ENCODE measurements at regions not wholly inside any gene's neighbourhood (a gene's known extent, or its start where the extent isn't known, plus 50 kb on each side); places are given as distances from the start of the nearest gene placed in this dataset.

GRCh38 chr12:75744607-75745256, 233.3 kb upstream of the KRR1 start:
- H3K56ac ChIP-seq (ENCODE audit: extremely low read depth, insufficient read depth, low read length): 0 out of 2 replicates have a peak overlapping the region, but pooled peaks have one; percentile 25
- no peaks in the 10 kb centered on the region for H3K9me3 ChIP-seq (ENCODE audit: control insufficient read depth, insufficient read depth, low read length)
- peaks cover 12% of the 10 kb centered on the region for H3K4me1 ChIP-seq (ENCODE audit: control insufficient read depth, insufficient read depth, low read length)
- peak overlapping the region; percentile 93 for H2BK120ac ChIP-seq (ENCODE audit: low read depth, low read length)
- no peak overlapping the region for H3K9ac ChIP-seq (ENCODE audit: low read depth, low read length)
- no peaks in the 10 kb centered on the region for H4K20me1 ChIP-seq (ENCODE audit: insufficient read depth, low read length)
- BruUV-seq (replicated peaks): no TSS peak
- no peaks in the 10 kb centered on the region; a peak in 1 of 4 replicates for H3K79me1 ChIP-seq (ENCODE audit: low read depth in 1 of 2, low read length in 2 of 2)
- ChIA-PET POLR2A (ENCODE audit: unreplicated experiment) (interaction anchor here (0.7 kb wide), 1 partner anchor 280 kb away, joined by 4 read pairs; no protein-coding TSS in a partner anchor), CTCF (interaction anchor here (0.6 to 1.0 kb wide), 4 partner anchors 19 to 287 kb away, joined by 3 to 4 read pairs (median 3); partner anchors contain the start of gene PHLDA1)
- peak overlapping the region; percentile 87 for H2BK15ac ChIP-seq (ENCODE audit: low read depth, low read length)
- peak overlapping the region; percentile 96 for H2BK20ac ChIP-seq (ENCODE audit: low read depth, low read length)
- intact Hi-C loops (cut with micrococcal nuclease): no loop called here
- no CpG with 5 or more reads among the region's 1 CpG for WGBS, 2 experiments (ENCODE audit: extremely low coverage in 2 of 2, insufficient read length in 1 of 2)
- no peak overlapping the region for H3K27ac ChIP-seq (ENCODE audit: insufficient read depth, low read length)
- DNase-seq (no peak), ATAC-seq (ENCODE audit: low read depth) (no peak)
- peak overlapping the region; percentile 62; the same call in 1 of the 2 replicates for H3K23ac ChIP-seq (ENCODE audit: low read depth, low read length)
- H4K5ac ChIP-seq (ENCODE audit: low read depth, low read length): peak overlapping the region; percentile 44
- no peaks in the 10 kb centered on the region for H3K36me3 ChIP-seq (ENCODE audit: control insufficient read depth, insufficient read depth, low read length)
- H2AFZ ChIP-seq (replicated peaks; ENCODE audit: low read length, poor library complexity): no peak overlapping the region
- peak overlapping the region; percentile 93 for H3K18ac ChIP-seq (ENCODE audit: low read depth, low read length)
- H3K4ac ChIP-seq (ENCODE audit: low read depth, low read length): peak overlapping the region; percentile 77; the same call in 1 of the 2 replicates
- H3K9me1 ChIP-seq (ENCODE audit: insufficient read depth, low read length): peaks cover 3% of the 10 kb centered on the region; the same call in 1 of the 2 replicates
- TF ChIP-seq CEBPB (IDR thresholded peaks at IDR 0.05; ENCODE audit: low read depth, low read length) (0 out of 2 replicates have a peak, but pooled peaks have one; percentile 22), SMC3 (IDR thresholded peaks at IDR 0.05; ENCODE audit: low read depth, low read length) (no peak), CHD1 (IDR thresholded peaks at IDR 0.05; ENCODE audit: low read depth, low read length) (no peak)
- TF ChIP-seq, protein P1, sequence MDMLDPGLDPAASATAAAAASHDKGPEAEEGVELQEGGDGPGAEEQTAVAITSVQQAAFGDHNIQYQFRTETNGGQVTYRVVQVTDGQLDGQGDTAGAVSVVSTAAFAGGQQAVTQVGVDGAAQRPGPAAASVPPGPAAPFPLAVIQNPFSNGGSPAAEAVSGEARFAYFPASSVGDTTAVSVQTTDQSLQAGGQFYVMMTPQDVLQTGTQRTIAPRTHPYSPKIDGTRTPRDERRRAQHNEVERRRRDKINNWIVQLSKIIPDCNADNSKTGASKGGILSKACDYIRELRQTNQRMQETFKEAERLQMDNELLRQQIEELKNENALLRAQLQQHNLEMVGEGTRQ (IDR thresholded peaks at IDR 0.05; ENCODE audit: low read depth, low read length): no peak
- dilution Hi-C loops (cut with HindIII; ENCODE audit: low sequenced_read_pairs, unreplicated experiment): no loop called here
- H2AK5ac ChIP-seq (ENCODE audit: low read depth, low read length): peak overlapping the region; percentile 59; the same call in 1 of the 2 replicates
- no peak overlapping the region for H2AK9ac ChIP-seq (replicated peaks; ENCODE audit: low read depth, low read length, poor library complexity)
- no peak overlapping the region for H3K4me3 ChIP-seq (ENCODE audit: insufficient read depth, low read depth, low read length)
- H3K27me3 ChIP-seq (ENCODE audit: control insufficient read depth, insufficient read depth, low read length): no peaks in the 10 kb centered on the region
- peak overlapping the region; percentile 86 for H3K14ac ChIP-seq (replicated peaks; ENCODE audit: low read depth, low read length)
- no peak overlapping the region for H3K4me2 ChIP-seq (ENCODE audit: low read depth, low read length)
- H2BK5ac ChIP-seq (ENCODE audit: low read depth, low read length, poor library complexity, severe bottlenecking): peak overlapping the region; percentile 7
- peak overlapping the region; percentile 79 to 81; a peak in 3 of 4 replicates for H4K8ac ChIP-seq (ENCODE audit: low read depth in 2 of 2, low read length in 2 of 2)
- peak overlapping the region; percentile 87 for H4K91ac ChIP-seq (ENCODE audit: insufficient read depth, low read depth, low read length)
- in situ Hi-C loops (cut with MboI; ENCODE audit: low sequenced_read_pairs): no loop called here
